ENCODE measurements at regions not wholly inside any gene's neighbourhood (a gene's known extent, or its start where the extent isn't known, plus 50 kb on each side); places are given as distances from the start of the nearest gene placed in this dataset.

- TF ChIP-seq POLR2A (IDR thresholded peaks at IDR 0.05; ENCODE audit: insufficient read depth in 1 of 2, low read depth in 2 of 2, low read length in 2 of 2), result no peak
- TF ChIP-seq ZBTB44 (CRISPR knock-in tag; IDR thresholded peaks at IDR 0.05), result no peak
- TF ChIP-seq ZNF512B (CRISPR knock-in tag; IDR thresholded peaks at IDR 0.05; ENCODE audit: borderline replicate concordance), result no peak
- no peak for TF ChIP-seq NR3C1 (CRISPR knock-in tag; IDR thresholded peaks at IDR 0.05)
- no peak for TF ChIP-seq PITX1 (CRISPR knock-in tag; IDR thresholded peaks at IDR 0.05)
- no peak for TF ChIP-seq FOXJ3 (CRISPR knock-in tag; IDR thresholded peaks at IDR 0.05; ENCODE audit: borderline replicate concordance)
- TF ChIP-seq TCF7L2 (IDR thresholded peaks at IDR 0.05; ENCODE audit: low read depth, low read length), result no peak
- TF ChIP-seq POLR2AphosphoS5 (IDR thresholded peaks at IDR 0.05; ENCODE audit: low read depth, low read length), result no peak
- no peak for TF ChIP-seq CBFB (CRISPR knock-in tag; IDR thresholded peaks at IDR 0.05)
- no peak for TF ChIP-seq NONO (IDR thresholded peaks at IDR 0.05)
- TF ChIP-seq NONO (CRISPR knock-in tag; conservative IDR thresholded peaks at IDR 0.05), result no peak
- no peak for TF ChIP-seq ZNF446 (CRISPR knock-in tag; IDR thresholded peaks at IDR 0.05)
- no peak for TF ChIP-seq MAFK (conservative IDR thresholded peaks at IDR 0.05 in 1 of 2, IDR thresholded peaks at IDR 0.05 in 1 of 2; ENCODE audit: low read length in 2 of 2)
- TF ChIP-seq ZBTB42 (CRISPR knock-in tag; IDR thresholded peaks at IDR 0.05), result no peak
Measured at GRCh38 chr6:76682842-76683241, 610.4 kb upstream of the IMPG1 start.

Data from HepG2 (cell line).